HCT116 (cell line): ENCODE measurements at regions not wholly inside any gene's neighbourhood (a gene's known extent, or its start where the extent isn't known, plus 50 kb on each side); places are given as distances from the start of the nearest gene placed in this dataset.

Experiments used
- CTCF ChIP-seq, 3 experiments: fragments of 200-600 bp in 1 of 3; sonication (generic) in 1 of 3; IDR thresholded peaks in 2 of 3; conservative IDR thresholded peaks in 1 of 3; 2 replicates each; pipeline ENCODE4 v1.5.1; 2012 to 2017; ENCODE audit warnings: low read depth in 2 of 3, low read length in 2 of 3, antibody characterized with exemption in 1 of 3, borderline replicate concordance in 1 of 3, control low read depth in 1 of 3, mild to moderate bottlenecking in 1 of 3, mixed read lengths in 1 of 3, mixed run types in 1 of 3, moderate library complexity in 1 of 3; ENCODE audit not compliant: insufficient read depth in 1 of 3
- SIN3A ChIP-seq: IDR thresholded peaks from 2 replicates; pipeline ENCODE4 v1.6.1; 2012; ENCODE audit warnings: low read depth

- no peak for TF ChIP-seq CTCF (IDR thresholded peaks at IDR 0.05 in 2 of 3, conservative IDR thresholded peaks at IDR 0.05 in 1 of 3; ENCODE audit: borderline replicate concordance in 1 of 3, insufficient read depth in 1 of 3, low read depth in 2 of 3, low read length in 2 of 3)
- TF ChIP-seq SIN3A: no peak
Observed at GRCh38 chr1:81496349-81496748, 304.4 kb upstream of the ADGRL2 start.
